DND-41 (cell line): ENCODE measurements at regions not wholly inside any gene's neighbourhood (a gene's known extent, or its start where the extent isn't known, plus 50 kb on each side); places are given as distances from the start of the nearest gene placed in this dataset.

Experiments
- CTCF ChIP-seq: IDR thresholded peaks from 2 replicates; pipeline ENCODE4 v1.5.1; 2012; ENCODE audit warnings: borderline replicate concordance, low read length, moderate library complexity, mild to moderate bottlenecking; ENCODE audit not compliant: poor library complexity, severe bottlenecking; ENCODE audit errors: extremely low read depth
- EZH2 ChIP-seq: IDR thresholded peaks from 3 replicates; pipeline ENCODE4 v1.6.1; 2012; ENCODE audit warnings: borderline replicate concordance, low read depth, mild to moderate bottlenecking, moderate library complexity, low read length, inconsistent platforms; ENCODE audit not compliant: severe bottlenecking

GRCh38 chr4:66357316-66357715 is 687.0 kb upstream of the EPHA5 start:
- TF ChIP-seq CTCF (no peak), EZH2 (no peak)
